HG03442 (cell line): ENCODE measurements at regions not wholly inside any gene's neighbourhood (a gene's known extent, or its start where the extent isn't known, plus 50 kb on each side); places are given as distances from the start of the nearest gene placed in this dataset.
"Not testable (repeated sequence)": the region's sequence is repeated elsewhere in the genome, so short reads cannot be mapped to it uniquely, and the experiment has no call there.

Experiments used
- ATAC-seq: cut with Tn5 transposase; IDR thresholded peaks from one replicate; pipeline ENCODE4 v1.9.1; 2021; ENCODE audit warnings: mild to moderate bottlenecking, moderate library complexity; ENCODE audit not compliant: unreplicated experiment

DNA sequence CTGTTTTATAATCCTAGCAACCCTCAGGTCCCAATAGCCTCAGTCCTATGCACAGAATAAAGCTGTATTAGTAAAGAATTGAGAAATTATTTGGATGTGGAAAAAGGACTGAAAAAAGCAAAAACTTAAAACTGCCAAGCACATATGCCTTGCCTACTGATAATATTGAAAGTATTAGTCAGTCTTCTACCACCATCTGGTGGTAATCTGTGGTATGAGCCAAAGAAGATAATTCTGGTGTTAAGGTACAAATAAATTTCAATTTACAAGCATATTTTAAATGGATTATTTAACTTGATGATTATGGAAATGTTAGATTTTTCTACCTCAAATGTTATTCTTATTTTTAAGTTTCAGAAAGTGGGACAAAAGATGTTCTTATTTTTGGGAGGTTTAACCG lies 460.3 kb upstream of the KLHL1 start:
- peak; percentile 81 for ATAC-seq

DNA sequence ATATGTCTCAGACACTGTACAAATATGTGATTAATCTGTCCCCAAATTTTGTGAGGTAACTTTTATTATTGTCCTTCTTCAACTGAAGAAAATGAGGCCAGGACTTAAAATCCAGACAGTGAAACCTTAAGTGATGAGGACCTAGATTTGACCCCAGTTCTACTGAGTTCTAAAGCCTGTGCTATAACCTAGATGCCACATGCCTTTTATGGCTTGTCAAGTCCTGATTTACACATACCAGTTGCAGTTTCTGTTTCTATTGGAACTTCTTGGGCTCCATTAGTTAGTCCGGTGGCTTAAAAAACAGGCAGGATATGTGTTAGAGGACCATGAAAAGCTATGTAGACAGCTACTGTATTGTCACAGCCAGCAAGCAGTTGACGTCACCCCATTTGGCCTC lies 436.5 kb upstream of the KLHL1 start:
- ATAC-seq = no peak

DNA sequence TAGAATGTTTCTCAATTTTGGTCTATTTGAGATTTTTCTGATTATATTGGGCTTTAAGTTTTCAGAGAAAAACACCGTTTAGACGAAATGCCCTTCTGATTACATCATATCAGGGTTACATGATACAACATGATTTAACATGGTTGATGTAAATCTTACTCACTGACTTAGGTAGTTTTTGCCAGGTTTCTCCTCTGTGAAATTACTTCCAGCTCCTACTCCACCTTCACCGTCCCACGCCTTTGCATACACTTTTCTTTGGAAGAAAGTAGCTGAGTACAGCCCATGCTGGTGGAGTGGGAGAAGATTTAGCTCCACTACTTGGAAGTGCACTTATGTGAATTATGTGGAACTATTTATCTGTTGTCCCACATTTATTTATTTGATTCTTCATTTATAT lies 433.2 kb upstream of the KLHL1 start:
- no peak for ATAC-seq

DNA sequence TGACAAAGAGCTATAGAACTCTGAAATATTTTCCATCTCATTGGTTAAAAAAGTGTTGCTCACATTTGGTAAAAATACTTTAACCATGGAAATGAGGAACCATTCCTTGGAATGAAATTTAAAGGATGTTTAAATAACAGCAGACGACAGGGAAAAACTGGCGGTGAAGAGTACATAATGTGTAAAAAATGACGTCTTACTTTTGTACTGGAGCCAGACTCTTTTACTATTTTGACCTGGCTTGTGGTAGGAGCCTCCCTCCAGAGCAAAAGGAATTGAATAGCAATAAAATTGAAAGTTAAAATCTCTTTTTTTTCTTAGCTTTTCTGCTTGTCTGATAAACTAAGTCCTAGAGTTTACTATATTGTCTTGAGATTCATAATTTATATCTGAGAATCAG lies 426.2 kb upstream of the KLHL1 start:
- ATAC-seq = no peak

DNA sequence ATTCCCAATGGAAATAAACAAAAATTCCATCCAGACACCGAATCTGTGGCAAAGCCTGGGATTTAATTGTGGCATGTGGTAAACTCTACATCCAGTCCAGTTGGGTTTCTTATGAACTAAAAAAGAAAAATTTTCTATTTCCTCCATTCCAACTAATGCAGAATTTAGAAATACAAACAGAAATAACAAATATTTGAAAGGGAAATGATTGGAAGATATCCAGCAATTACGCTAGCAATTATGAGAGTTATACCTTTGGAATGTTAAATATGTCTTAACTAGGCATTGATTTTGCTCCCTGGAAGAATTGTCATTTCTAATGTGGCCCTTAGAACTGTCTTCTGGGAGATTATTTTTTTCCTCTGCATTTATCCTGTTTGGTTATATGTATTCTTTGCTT lies 421.4 kb upstream of the KLHL1 start:
- ATAC-seq = no peak

DNA sequence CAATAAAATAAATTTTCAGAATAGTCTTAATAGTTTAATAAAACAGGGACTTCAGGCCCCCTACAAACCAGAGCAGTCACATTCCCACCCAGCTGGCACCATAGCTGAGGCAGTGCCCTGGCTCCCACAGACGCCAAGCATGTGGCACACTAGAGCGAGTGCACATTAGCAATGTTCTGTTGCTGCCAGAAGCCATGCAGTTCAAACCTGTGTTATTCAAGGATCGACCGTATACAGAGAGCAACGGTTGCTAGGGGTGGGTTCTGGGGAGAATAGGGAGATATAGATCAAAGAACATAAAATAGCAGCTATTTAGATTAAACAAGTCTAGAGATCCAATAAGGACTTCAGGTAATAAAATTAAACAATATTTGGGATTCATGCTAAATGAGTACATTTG lies 419.3 kb upstream of the KLHL1 start:
- ATAC-seq = no peak

DNA sequence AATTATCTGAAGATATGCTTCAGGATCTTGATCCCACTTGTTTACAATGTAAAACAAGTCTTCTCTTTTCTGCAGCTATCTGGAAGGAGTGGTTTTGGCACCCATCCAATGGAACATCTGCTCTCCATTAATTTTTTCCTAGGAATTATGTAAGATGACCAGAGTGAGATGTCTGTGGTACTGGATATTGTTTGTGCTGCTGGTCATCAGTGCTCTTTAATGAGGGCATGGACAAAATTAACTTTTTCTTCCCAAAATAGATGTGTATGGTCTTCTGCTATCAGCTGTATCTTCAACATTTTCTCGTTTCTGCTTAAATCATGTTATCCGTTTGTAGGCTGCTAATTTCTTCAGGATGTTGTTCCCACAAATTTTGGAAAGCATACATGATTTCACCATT lies 415.4 kb upstream of the KLHL1 start:
- ATAC-seq = no peak

DNA sequence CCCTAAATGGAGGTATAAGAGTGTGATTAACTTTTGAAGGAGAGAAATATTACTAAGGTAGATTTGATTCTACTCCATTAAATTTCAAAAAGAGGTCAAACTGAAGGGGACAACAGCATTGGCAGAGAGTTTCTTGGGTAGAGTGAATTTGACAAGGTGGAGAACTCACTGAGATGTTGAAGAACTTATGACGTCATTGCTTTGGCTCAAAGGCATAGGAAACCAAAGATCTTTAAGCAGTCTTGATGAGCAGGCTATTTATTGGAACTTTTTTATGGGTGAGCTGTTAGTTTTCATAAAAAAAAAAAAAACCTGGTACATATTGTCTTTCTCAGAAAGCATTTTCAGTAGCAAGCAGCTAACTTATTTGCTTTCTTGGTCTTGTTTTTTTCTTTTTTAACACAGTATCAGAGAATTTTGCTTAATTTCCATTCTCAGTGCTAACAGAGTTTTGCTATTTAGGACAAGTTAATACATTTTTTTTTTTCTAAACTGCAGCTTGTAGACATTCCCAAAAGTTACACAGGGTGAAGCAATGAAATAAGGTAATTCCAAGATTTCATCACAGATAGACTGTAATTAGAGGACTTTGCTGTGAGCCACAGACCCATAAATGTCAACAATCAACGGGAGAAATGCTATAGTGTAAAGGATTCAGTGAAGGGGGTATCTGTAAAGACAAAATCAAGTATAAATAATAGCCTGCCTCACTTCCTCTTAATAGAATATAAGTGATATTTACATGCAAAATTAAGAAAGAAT lies 412.2 kb upstream of the KLHL1 start:
- no peak for ATAC-seq

DNA sequence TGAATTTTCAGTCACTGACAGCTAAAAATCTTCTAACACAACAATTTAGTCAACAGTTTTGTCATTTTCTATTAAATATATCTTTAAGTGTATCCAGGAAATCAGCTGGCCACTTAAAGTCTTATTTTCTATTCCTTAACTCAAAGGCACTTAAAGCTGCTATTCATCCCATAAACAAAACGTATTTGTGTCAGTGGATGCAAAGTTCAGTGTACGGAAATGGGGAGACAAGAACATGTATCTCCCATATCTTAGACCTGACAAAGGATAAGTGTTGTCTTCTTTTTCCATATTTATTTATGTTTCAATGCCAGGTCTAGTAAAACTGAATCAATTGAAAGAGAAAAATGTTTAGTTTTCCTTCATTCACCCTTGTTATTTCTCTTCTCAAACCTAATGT lies 409.8 kb upstream of the KLHL1 start:
- ATAC-seq = no peak

DNA sequence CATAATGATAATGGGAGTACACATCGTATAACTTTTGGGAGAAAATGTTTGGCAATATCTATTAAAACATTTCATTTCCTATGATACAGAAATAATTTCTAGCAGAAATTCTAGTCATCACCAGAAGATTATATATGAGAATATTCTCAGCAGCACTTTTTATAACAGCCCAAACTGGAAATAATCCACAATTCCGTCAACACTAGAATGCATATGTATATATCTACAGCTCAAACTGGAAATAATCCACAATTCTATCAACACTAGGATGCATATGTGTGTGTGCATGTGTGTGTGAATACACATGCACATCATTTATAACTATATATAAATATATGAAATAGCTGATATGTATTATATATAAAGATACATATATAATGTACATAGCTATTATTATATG lies 408.0 kb upstream of the KLHL1 start:
- no peak for ATAC-seq

DNA sequence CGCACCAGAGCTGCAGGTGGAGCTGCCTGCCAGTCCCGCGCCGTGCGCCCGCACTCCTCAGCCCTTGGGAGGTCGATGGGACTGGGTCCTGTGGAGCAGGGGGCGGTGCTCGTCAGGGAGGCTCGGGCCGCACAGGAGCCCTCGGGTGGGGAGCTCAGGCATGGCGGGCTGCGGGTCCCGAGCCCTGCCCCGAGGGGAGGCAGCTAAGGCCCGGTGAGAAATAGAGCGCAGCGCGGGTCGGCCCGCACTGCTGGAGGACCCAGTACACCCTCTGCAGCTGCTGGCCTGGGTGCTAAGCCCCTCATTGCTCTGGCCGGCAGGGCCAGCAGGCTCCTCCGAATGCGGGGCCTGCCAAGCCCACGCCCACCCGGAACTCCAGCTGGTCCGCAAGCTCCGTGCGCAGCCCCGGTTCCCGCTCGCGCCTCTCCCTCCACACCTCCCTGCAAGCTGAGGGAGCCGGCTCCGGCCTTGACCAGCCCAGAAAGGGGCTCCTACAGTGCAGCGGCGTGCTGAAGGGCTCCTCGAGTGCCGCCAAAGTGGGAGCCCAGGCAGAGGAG lies 403.7 kb upstream of the KLHL1 start:
- not testable (repeated sequence) for ATAC-seq

DNA sequence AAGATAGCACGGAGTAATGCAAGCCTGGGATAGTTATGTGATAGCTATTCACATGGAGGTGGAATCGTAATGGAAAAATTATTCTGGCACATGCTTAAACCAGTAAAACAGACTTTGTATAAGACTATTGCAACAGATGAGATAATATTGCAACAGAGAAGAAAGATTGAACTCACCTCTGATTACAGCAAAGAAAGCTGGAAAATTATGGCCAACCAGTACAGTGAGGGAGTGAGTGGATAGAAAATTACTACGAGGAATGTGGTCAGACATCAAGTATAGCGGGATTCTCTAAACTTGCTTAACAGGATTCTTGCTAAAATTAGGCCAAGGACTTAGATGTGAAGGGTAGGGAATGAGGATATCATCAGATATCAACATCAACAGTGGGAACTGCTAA lies 397.6 kb upstream of the KLHL1 start:
- no peak for ATAC-seq

DNA sequence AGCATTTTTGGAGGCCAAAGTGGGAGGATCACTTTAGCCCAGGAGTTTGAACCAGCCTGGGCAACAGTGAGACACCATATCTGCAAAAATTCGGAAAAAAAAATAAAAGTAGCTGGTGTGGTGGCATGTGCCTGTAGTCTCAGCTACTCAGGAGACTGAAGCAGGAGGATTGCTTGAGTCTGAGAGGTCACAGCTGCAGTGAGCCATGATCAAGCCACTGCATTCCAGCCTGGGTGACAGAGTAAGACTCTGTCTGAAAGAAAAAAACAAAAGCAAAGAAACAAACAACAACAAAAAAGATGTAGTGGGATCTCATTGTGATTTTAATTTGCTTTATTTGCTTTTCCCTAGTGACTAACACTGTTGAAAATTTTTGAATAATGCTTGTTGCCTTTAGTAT lies 394.7 kb upstream of the KLHL1 start:
- no peak for ATAC-seq

DNA sequence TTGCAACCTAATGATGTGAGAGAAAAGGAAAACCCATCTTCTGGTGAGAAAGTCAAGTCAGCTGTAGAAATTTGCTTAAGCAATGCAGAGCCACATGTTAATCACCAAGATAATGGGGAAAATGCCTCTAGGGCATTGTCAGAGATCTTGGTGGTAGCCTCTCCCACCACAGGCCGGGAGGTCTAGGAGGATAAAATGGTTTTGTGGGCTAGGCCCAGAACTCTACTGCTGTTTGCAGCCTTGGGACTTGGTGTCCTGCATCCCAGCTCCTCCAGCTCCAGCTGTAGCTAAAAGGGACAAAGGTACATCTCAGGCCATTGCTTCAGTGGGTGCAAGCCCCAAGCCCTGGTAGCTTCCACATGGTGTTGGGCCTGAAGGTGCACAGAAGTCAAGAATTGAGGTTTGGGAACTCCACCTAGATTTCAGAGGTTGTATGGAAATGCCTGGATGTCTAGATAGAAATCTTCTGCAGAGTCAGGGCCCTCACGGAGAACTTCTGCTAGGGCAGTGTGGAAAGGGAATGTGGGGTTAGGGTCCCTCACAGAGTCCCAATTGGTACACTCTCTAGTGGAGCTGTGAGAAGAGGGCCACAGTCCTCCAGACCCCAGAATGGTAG lies 382.2 kb upstream of the KLHL1 start:
- ATAC-seq = no peak

DNA sequence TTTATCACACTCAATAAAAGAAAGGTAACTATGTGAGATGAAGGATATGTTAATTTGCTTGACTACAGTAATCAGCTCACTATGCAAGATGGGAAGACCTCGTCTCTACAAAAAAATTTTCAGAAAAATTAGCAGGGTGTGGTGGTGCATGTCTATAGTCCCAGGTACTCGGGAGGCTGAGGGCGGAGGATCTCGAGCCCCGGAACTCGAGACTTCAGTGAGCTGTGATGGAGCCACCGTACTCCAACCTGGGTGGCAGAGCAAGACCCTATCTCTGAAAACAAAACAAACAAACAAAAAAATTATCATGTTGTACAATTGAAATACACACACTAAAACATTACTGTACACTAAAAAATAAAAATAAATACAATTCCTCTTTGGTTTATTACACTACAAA lies 376.7 kb upstream of the KLHL1 start:
- ATAC-seq = no peak

DNA sequence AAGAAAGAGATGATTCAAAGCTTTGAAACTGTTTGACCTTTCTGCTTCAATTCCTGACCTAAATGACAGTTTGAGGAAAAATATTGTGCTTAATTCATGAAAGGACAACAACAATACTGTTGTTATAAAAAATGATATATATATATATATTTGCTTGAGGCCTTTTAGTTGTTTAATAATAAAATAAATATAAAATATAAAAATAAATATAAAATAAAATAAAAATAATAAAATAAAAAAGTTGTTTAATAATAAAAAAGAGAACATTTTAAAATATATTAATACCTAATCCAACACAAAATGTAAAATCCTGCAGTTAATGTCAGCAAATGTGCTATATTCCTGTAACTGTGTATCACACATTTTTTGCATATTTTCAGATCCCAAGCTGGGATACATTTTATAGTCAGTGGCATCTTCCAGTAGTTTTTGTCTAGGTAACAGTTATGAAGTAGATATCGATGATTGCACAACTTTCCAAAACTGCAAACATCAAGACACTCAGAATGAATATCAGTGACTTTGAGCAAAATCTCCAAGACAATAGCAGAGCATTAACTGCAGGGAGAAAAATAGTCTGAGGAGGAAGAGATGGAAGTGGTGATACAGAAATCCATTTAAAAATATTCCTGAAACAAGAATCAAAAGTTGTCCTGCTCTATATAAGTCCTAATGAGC lies 375.5 kb upstream of the KLHL1 start:
- ATAC-seq = no peak

DNA sequence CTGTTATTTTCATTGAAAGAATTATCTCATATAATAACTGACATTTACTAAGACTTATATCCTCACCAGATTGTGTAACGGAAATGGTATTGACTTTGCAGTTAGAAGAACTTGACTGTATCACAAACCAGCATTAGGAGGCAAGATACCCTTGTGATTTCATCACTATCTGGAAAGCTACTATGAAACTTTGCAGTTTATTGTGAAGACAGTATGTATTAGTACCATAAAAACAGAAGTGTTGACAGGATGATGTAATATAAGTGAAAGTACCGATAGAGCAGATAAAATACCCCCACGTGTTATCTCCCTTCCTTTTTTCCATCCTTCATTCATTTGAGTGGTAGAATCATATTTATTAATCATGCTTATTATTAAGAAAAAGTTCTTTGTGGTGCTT lies 365.7 kb upstream of the KLHL1 start:
- ATAC-seq = no peak

DNA sequence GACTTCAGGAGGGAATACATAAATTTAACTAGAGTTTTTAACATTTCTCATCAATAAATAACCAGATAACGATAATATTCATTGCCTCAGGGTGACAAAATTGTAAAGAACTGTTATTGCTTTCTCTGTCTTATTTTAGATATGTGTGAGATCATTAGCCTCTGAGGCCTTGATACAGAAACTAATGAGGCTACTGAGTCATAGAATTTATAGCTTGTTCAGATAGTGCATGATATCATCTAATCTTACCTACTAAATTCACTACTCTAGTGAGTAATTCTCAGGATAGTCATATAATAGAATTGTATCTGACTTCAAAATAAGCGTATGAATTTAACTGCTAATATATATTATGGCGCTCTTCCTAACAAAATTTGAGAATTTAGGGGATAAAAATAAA lies 360.8 kb upstream of the KLHL1 start:
- ATAC-seq = no peak

DNA sequence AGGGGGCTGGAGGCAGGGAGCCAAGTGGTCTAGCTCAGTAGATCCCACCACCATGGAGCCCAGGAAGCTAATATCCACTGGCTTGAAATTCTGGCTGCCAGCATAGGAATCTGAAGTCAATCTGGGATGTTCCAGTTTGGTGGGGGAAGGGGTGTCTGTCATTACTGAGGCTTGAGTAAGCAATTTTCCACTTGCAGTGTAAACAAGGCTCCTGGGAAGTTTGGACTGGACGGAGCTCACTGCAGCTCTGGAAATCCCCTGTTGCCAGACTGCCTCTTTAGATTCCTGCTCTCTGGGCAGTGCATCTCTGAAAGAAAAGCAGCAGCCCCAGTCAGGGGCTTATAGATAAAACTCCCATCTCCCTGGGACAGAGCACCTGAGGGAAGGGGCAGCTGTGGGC lies 349.2 kb upstream of the KLHL1 start:
- ATAC-seq = no peak

DNA sequence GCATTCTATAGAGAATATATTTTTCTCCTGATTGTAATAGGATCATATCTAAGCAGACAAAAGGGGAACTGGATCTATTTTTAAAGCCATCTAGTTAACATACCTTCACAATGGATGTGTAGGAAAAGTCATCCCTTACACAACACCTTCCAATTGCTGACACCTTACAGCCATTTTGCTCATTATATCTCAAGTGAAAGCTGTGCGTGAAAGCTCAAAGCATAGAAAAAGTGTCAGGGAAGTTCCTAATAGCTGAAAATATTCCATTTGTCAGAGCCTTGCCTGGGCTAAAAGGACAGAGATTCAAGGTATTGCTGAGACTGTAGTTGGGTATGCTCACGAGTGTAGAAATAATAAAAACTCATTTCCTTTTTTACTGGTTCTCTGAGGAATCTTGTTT lies 340.6 kb upstream of the KLHL1 start:
- ATAC-seq = no peak

DNA sequence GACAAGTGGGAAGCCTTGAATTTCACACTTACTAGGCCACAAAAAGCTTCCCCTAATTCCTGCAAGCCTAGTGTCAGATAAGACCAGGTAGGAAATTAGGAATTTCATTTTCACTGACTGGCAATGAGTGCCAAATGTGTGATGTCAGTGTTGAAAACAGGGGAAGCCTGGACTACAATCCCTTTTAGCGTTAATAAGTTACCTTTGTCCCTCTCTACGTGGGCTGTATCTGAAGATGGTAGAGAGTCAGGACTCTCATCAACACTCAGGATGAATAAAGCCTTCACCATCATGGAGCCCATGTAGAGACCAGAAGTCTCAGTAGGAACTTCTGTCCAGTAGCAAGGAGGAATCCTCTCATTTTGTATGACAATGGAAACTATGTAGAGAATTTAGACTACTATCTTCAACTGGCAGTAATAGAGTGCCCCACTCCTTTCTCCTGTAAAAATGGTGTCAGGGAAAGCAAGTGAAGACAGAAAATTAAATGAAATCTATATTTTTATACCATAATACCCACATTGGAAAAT lies 324.1 kb upstream of the KLHL1 start:
- no peak for ATAC-seq

DNA sequence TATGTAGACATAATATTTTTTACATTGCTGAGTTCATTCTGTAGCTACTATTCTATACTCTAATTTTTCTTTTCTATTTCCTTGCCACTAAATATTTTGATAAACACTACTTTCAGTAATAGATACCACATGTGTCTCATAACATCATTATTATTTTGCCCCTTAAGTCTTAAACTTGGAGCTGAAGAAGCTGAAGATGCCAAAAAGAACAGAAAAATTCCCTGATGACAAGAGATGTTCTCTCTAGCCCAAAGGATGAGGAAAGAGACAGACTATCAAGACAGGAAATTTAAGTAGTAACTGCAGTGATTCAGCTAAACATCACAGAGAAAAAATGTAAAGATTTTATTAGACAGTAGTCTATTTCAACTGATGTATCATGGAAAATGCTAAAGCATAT lies 322.0 kb upstream of the KLHL1 start:
- ATAC-seq = no peak
